IMR-90 (cell line): ENCODE measurements at regions not wholly inside any gene's neighbourhood (a gene's known extent, or its start where the extent isn't known, plus 50 kb on each side); places are given as distances from the start of the nearest gene placed in this dataset.

ENCODE experiments used
- ATAC-seq: fragments of 200-7000 bp; cut with Tn5 transposase; 2 replicates; pipeline ENCODE4 v1.9.1; 2020; ENCODE audit warnings: low read depth, mild to moderate bottlenecking, moderate library complexity
- BruUV-seq: library from RNA; stranded (reverse); fragments of 400-500 nt; replicated peaks from 2 replicates; lab custom pipeline; 2021; lab: Mats Ljungman, UMichigan
- CTCF ChIA-PET: fragments of 300-600 bp; formaldehyde crosslinking; extraction: SDS; loops from one replicate; lab custom pipeline; 2021; ENCODE audit warnings: antibody characterized with exemption; lab: Yijun Ruan, JAX
- POLR2A ChIA-PET: fragments of 300-600 bp; sonication (Branson Sonifier 250); formaldehyde crosslinking; loops from one replicate; lab custom pipeline; 2022; ENCODE audit warnings: antibody characterized with exemption; ENCODE audit not compliant: unreplicated experiment; lab: Charles Lee
- DNase-seq: peaks from one replicate; pipeline ENCODE4 v3.0.0; 2013
- H2AFZ ChIP-seq: replicated peaks from 2 replicates; pipeline ENCODE3; 2013; ENCODE audit warnings: low read length, mild to moderate bottlenecking; ENCODE audit not compliant: poor library complexity
- H2AK5ac ChIP-seq: 2 replicates; pipeline ENCODE4 v1.6.1; 2013; ENCODE audit warnings: low read depth, low read length, inconsistent platforms
- H2AK9ac ChIP-seq: replicated peaks from 2 replicates; pipeline ENCODE3; 2013; ENCODE audit warnings: mild to moderate bottlenecking, low read depth, low read length, moderate library complexity; ENCODE audit not compliant: poor library complexity
- H2BK120ac ChIP-seq: 2 replicates; pipeline ENCODE4 v1.6.1; 2013; ENCODE audit warnings: low read depth, low read length, inconsistent platforms
- H2BK15ac ChIP-seq: 3 replicates; pipeline ENCODE4 v1.6.1; 2013; ENCODE audit warnings: low read depth, low read length, inconsistent platforms
- H2BK20ac ChIP-seq: 2 replicates; pipeline ENCODE4 v1.6.1; 2013; ENCODE audit warnings: low read depth, mild to moderate bottlenecking, inconsistent platforms, low read length, moderate library complexity
- H2BK5ac ChIP-seq: 2 replicates; pipeline ENCODE4 v1.6.1; 2013; ENCODE audit warnings: mild to moderate bottlenecking, low read depth, low read length, inconsistent platforms; ENCODE audit not compliant: poor library complexity, severe bottlenecking
- H3K14ac ChIP-seq: replicated peaks from 2 replicates; pipeline ENCODE4 v1.6.1; 2013; ENCODE audit warnings: low read depth, low read length, inconsistent platforms
- H3K18ac ChIP-seq: 2 replicates; pipeline ENCODE4 v1.6.1; 2013; ENCODE audit warnings: low read depth, low read length, control low read depth
- H3K23ac ChIP-seq: 2 replicates; pipeline ENCODE4 v1.6.1; 2013; ENCODE audit warnings: low read depth, low read length, inconsistent platforms
- H3K27ac ChIP-seq: 2 replicates; pipeline ENCODE4 v1.5.1; 2013; ENCODE audit warnings: mild to moderate bottlenecking, control low read depth, low read length; ENCODE audit not compliant: insufficient read depth
- H3K27me3 ChIP-seq: 2 replicates; pipeline ENCODE4 v1.6.1; 2013; ENCODE audit warnings: low read length; ENCODE audit not compliant: control insufficient read depth, insufficient read depth
- H3K36me3 ChIP-seq: 2 replicates; pipeline ENCODE4 v1.6.1; 2013; ENCODE audit warnings: low read length, mixed read lengths; ENCODE audit not compliant: control insufficient read depth, insufficient read depth
- H3K4ac ChIP-seq: 2 replicates; pipeline ENCODE4 v1.6.1; 2013; ENCODE audit warnings: low read depth, low read length, inconsistent platforms
- H3K4me1 ChIP-seq: 2 replicates; pipeline ENCODE4 v1.6.1; 2013; ENCODE audit warnings: low read length, mixed read lengths; ENCODE audit not compliant: control insufficient read depth, insufficient read depth
- H3K4me2 ChIP-seq: 2 replicates; pipeline ENCODE4 v1.6.1; 2013; ENCODE audit warnings: low read depth, mild to moderate bottlenecking, control low read depth, low read length, moderate library complexity
- H3K4me3 ChIP-seq: 2 replicates; pipeline ENCODE4 v1.5.1; 2013; ENCODE audit warnings: low read depth, mild to moderate bottlenecking, control low read depth, low read length, moderate library complexity; ENCODE audit not compliant: insufficient read depth
- H3K56ac ChIP-seq: 2 replicates; pipeline ENCODE4 v1.6.1; 2013; ENCODE audit warnings: low read length, inconsistent platforms; ENCODE audit not compliant: insufficient read depth; ENCODE audit errors: extremely low read depth
- H3K79me1 ChIP-seq, 2 experiments: 2 replicates each; pipeline ENCODE4 v1.6.1; 2013; ENCODE audit warnings: low read length in 2 of 2, inconsistent platforms in 1 of 2, low read depth in 1 of 2
- H3K9ac ChIP-seq: 2 replicates; pipeline ENCODE4 v1.6.1; 2013; ENCODE audit warnings: low read depth, low read length, control low read depth
- H3K9me1 ChIP-seq: 2 replicates; pipeline ENCODE4 v1.6.1; 2013; ENCODE audit warnings: low read length, inconsistent platforms; ENCODE audit not compliant: insufficient read depth
- H3K9me3 ChIP-seq: 2 replicates; pipeline ENCODE4 v1.6.1; 2013; ENCODE audit warnings: low read length; ENCODE audit not compliant: control insufficient read depth, insufficient read depth
- H4K20me1 ChIP-seq: 2 replicates; pipeline ENCODE4 v1.6.1; 2013; ENCODE audit warnings: low read length, inconsistent platforms; ENCODE audit not compliant: insufficient read depth
- H4K5ac ChIP-seq: 2 replicates; pipeline ENCODE4 v1.6.1; 2013; ENCODE audit warnings: mild to moderate bottlenecking, low read depth, low read length, control low read depth
- H4K8ac ChIP-seq, 2 experiments: 2 replicates each; pipeline ENCODE4 v1.6.1; 2013; ENCODE audit warnings: low read depth in 2 of 2, low read length in 2 of 2, control low read depth in 1 of 2, inconsistent platforms in 1 of 2
- H4K91ac ChIP-seq: 2 replicates; pipeline ENCODE4 v1.6.1; 2013; ENCODE audit warnings: low read depth, low read length, inconsistent platforms; ENCODE audit not compliant: insufficient read depth
- BHLHE40 ChIP-seq: fragments of 150-350 bp; IDR thresholded peaks from 2 replicates; pipeline ENCODE4 v1.6.1; 2016; ENCODE audit warnings: mild to moderate bottlenecking, low read depth, low read length
- CEBPB ChIP-seq: IDR thresholded peaks from 2 replicates; pipeline ENCODE4 v1.6.1; 2012; ENCODE audit warnings: low read depth, low read length, improper control_type of control experiment
- CHD1 ChIP-seq: IDR thresholded peaks from 2 replicates; pipeline ENCODE4 v1.6.1; 2012; ENCODE audit warnings: low read depth, low read length, improper control_type of control experiment
- CTCF ChIP-seq: conservative IDR thresholded peaks from 2 replicates; pipeline ENCODE4 v1.5.1; 2012; ENCODE audit warnings: mild to moderate bottlenecking, low read depth, low read length, improper control_type of control experiment
- ELK1 ChIP-seq: fragments of 150-350 bp; IDR thresholded peaks from 2 replicates; pipeline ENCODE4 v1.6.1; 2016; ENCODE audit warnings: low read depth, mild to moderate bottlenecking, low read length, moderate library complexity, borderline replicate concordance
- FOS ChIP-seq: fragments of 150-350 bp; IDR thresholded peaks from 2 replicates; pipeline ENCODE4 v1.6.1; 2016; ENCODE audit warnings: low read depth, low read length
- MAFK ChIP-seq: IDR thresholded peaks from 2 replicates; pipeline ENCODE4 v1.6.1; 2012; ENCODE audit warnings: low read depth, low read length, improper control_type of control experiment
- MAZ ChIP-seq: IDR thresholded peaks from 2 replicates; pipeline ENCODE4 v1.6.1; 2012; ENCODE audit warnings: low read depth, mild to moderate bottlenecking, low read length, improper control_type of control experiment, moderate library complexity, borderline replicate concordance
- MXI1 ChIP-seq: IDR thresholded peaks from 2 replicates; pipeline ENCODE4 v1.6.1; 2012; ENCODE audit warnings: low read depth, mild to moderate bottlenecking, low read length, moderate library complexity, borderline replicate concordance
- NFE2L2 ChIP-seq: fragments of 150-350 bp; IDR thresholded peaks from 2 replicates; pipeline ENCODE4 v1.6.1; 2016; ENCODE audit warnings: low read depth, mild to moderate bottlenecking, low read length
- POLR2A ChIP-seq: IDR thresholded peaks from 2 replicates; pipeline ENCODE4 v1.6.1; 2012; ENCODE audit warnings: mild to moderate bottlenecking, low read depth, low read length
- RAD21 ChIP-seq: IDR thresholded peaks from 2 replicates; pipeline ENCODE4 v1.6.1; 2012; ENCODE audit warnings: low read length, improper control_type of control experiment
- RCOR1 ChIP-seq: IDR thresholded peaks from 2 replicates; pipeline ENCODE4 v1.6.1; 2012; ENCODE audit warnings: mild to moderate bottlenecking, low read length, improper control_type of control experiment; ENCODE audit not compliant: insufficient replicate concordance
- RFX5 ChIP-seq: IDR thresholded peaks from 2 replicates; pipeline ENCODE4 v1.8.0; 2012; ENCODE audit warnings: low read depth, mild to moderate bottlenecking, low read length, moderate library complexity
- SMC3 ChIP-seq: fragments of 150-350 bp; IDR thresholded peaks from 2 replicates; pipeline ENCODE4 v1.6.1; 2016; ENCODE audit warnings: low read depth, mild to moderate bottlenecking, antibody characterized with exemption, low read length, moderate library complexity
- USF2 ChIP-seq: fragments of 150-350 bp; IDR thresholded peaks from 2 replicates; pipeline ENCODE4 v1.6.1; 2017; ENCODE audit warnings: mild to moderate bottlenecking, antibody characterized with exemption, low read length, low read depth
- WGBS, 2 experiments: methylation state at CpG; one replicate each; pipeline versions ENCODE4 v1.1.5 to v1.1.7; 2013; ENCODE audit warnings: missing lambda C conversion rate in 2 of 2; ENCODE audit not compliant: insufficient read length in 1 of 2; ENCODE audit errors: extremely low coverage in 2 of 2; 5-methylcytosine and 5-hydroxymethylcytosine counted together
- dilution Hi-C: fragments of 300-500 bp; cut with HindIII; formaldehyde crosslinking; loops from one replicate; pipeline ENCODE4 v1.14.3; 2018; ENCODE audit warnings: low sequenced_read_pairs; ENCODE audit not compliant: unreplicated experiment
- in situ Hi-C: fragments of 300-500 bp; cut with MboI; formaldehyde crosslinking; loops from 3 replicates; pipeline ENCODE4 v1.14.3; 2019; ENCODE audit warnings: low sequenced_read_pairs, inconsistent platforms, mixed read lengths
- intact Hi-C: fragments of 100-400 bp; cut with micrococcal nuclease; formaldehyde crosslinking; loops from 2 replicates; pipeline ENCODE4 v1.10.0; 2022

GRCh38 chr2:14255135-14255820 is 377.2 kb upstream of the LRATD1 start:
- DNase-seq (no peak), ATAC-seq (no peak)
- Histone ChIP-seq H3K79me1 (no peaks in the 10 kb centered on the region), H3K4me2 (no peak overlapping the region), H3K27me3 (no peaks in the 10 kb centered on the region), H2BK5ac (no peak overlapping the region), H3K18ac (no peak overlapping the region), H3K14ac (no peak overlapping the region), H3K27ac (no peak overlapping the region), H3K9ac (no peak overlapping the region), H3K4me3 (no peak overlapping the region), H2BK15ac (no peak overlapping the region), H3K23ac (no peak overlapping the region), H3K56ac (no peak overlapping the region), H2BK20ac (no peak overlapping the region), H2AK9ac (no peak overlapping the region), H3K4me1 (no peaks in the 10 kb centered on the region), H4K5ac (no peak overlapping the region), H2BK120ac (no peak overlapping the region), H4K8ac (no peak overlapping the region), H4K91ac (no peak overlapping the region), H3K36me3 (no peaks in the 10 kb centered on the region), H3K9me3 (peaks cover 9% of the 10 kb centered on the region; the same call in 1 of the 2 replicates), H2AK5ac (no peak overlapping the region), H3K9me1 (no peaks in the 10 kb centered on the region), H2AFZ (no peak overlapping the region), H4K20me1 (no peaks in the 10 kb centered on the region), H3K4ac (no peak overlapping the region)
- no TSS peak for BruUV-seq
- CTCF ChIA-PET, result no interaction called here
- POLR2A ChIA-PET, result no interaction called here
- dilution Hi-C loops (no loop called here), intact Hi-C loops (no loop called here), in situ Hi-C loops (no loop called here)
- TF ChIP-seq ELK1 (no peak), RCOR1 (no peak), RAD21 (no peak), CEBPB (no peak), USF2 (no peak), RFX5 (no peak), CHD1 (no peak), BHLHE40 (no peak), FOS (no peak), MAFK (no peak), MAZ (no peak), SMC3 (no peak), NFE2L2 (no peak), CTCF (no peak), POLR2A (no peak), MXI1 (no peak)
- 75% methylated on average over 5 of the region's 18 CpGs; no CpG with 5 or more reads in 1 of the 2 experiments for WGBS, 2 experiments
